Testis (tissue), 2 donors: ENCODE measurements at regions not wholly inside any gene's neighbourhood (a gene's known extent, or its start where the extent isn't known, plus 50 kb on each side); places are given as distances from the start of the nearest gene placed in this dataset.

Experiments used
- DNase-seq: peaks from one replicate; pipeline ENCODE4 v3.0.0-alpha.2; 2019
- H3K27ac ChIP-seq, 2 donors: fragments of 200-600 bp; sonication (generic); one replicate each; pipeline ENCODE4 v1.5.1; 2019
- H3K27me3 ChIP-seq: fragments of 200-600 bp; sonication (generic); one replicate; pipeline ENCODE4 v1.5.1; 2019
- H3K36me3 ChIP-seq: fragments of 200-600 bp; sonication (generic); one replicate; pipeline ENCODE4 v1.5.1; 2017; ENCODE audit warnings: low read depth; ENCODE audit errors: missing control alignments
- H3K4me1 ChIP-seq: fragments of 200-600 bp; sonication (generic); one replicate; pipeline ENCODE4 v1.5.1; 2019
- H3K4me3 ChIP-seq, 2 donors: fragments of 200-600 bp; sonication (generic); one replicate each; pipeline ENCODE4 v1.5.1; 2017 to 2019
- H3K9me3 ChIP-seq: fragments of 200-600 bp; sonication (generic); one replicate; pipeline ENCODE4 v1.5.1; 2017
- CTCF ChIP-seq, 3 experiments: fragments of 450-650 bp in 2 of 3; fragments of 200-600 bp in 1 of 3; sonication (generic) in 1 of 3; IDR thresholded peaks; one replicate each; pipeline ENCODE4 v1.5.1; 2016 to 2019; ENCODE audit warnings: antibody characterized with exemption in 3 of 3, mild to moderate bottlenecking in 2 of 3, moderate library complexity in 1 of 3
- POLR2A ChIP-seq: fragments of 450-650 bp; IDR thresholded peaks from one replicate; pipeline ENCODE4 v1.6.1; 2017; ENCODE audit warnings: antibody characterized with exemption, mild to moderate bottlenecking, moderate library complexity
- WGBS, 2 donors: methylation state at CpG; one replicate each; pipeline ENCODE4 v1.1.5; 2018; 5-methylcytosine and 5-hydroxymethylcytosine counted together
- intact Hi-C: fragments of 100-400 bp; cut with DNase I; formaldehyde crosslinking; loops from one replicate; pipeline ENCODE4 v1.15.1; 2023; ENCODE audit warnings: low total_unique reads

- Histone ChIP-seq H3K4me3 (no peak overlapping the region), H3K36me3 (no peaks in the 10 kb centered on the region), H3K27me3 (no peaks in the 10 kb centered on the region), H3K27ac (no peak overlapping the region), H3K9me3 (no peaks in the 10 kb centered on the region), H3K4me1 (no peaks in the 10 kb centered on the region)
- 57 to 69% methylated on average over 5 of the region's 5 CpGs for WGBS, 2 donors
- no peak for TF ChIP-seq CTCF (IDR thresholded peaks at IDR 0.05)
- TF ChIP-seq POLR2A, result no peak
- intact Hi-C loops, result no loop called here
- DNase-seq, result no peak
Measured at GRCh38 chr13:37338726-37339385, 233.4 kb upstream of the CSNK1A1L start.

GRCh38 chr13:37326334-37326733 is 220.9 kb upstream of the CSNK1A1L start:
- Histone ChIP-seq H3K4me3 (no peak overlapping the region), H3K36me3 (no peaks in the 10 kb centered on the region), H3K4me1 (no peaks in the 10 kb centered on the region), H3K27me3 (no peaks in the 10 kb centered on the region), H3K27ac (no peak overlapping the region), H3K9me3 (no peaks in the 10 kb centered on the region)
- intact Hi-C loops, result no loop called here
- 73 to 74% methylated on average over 2 of the region's 2 CpGs for WGBS, 2 donors
- TF ChIP-seq CTCF (IDR thresholded peaks at IDR 0.05) (no peak), POLR2A (no peak)
- no peak for DNase-seq

- no peaks in the 10 kb centered on the region for H3K36me3 ChIP-seq
- no peak overlapping the region for H3K4me3 ChIP-seq
- TF ChIP-seq CTCF (IDR thresholded peaks at IDR 0.05) (no peak), POLR2A (no peak)
- no peaks in the 10 kb centered on the region for H3K27me3 ChIP-seq
- intact Hi-C loops, result no loop called here
- DNase-seq, result no peak
- H3K9me3 ChIP-seq, result no peaks in the 10 kb centered on the region
- H3K4me1 ChIP-seq, result no peaks in the 10 kb centered on the region
- H3K27ac ChIP-seq, result no peak overlapping the region
Measured at GRCh38 chr13:37319031-37319443, 213.6 kb upstream of the CSNK1A1L start.

- TF ChIP-seq POLR2A (no peak), CTCF (IDR thresholded peaks at IDR 0.05) (no peak)
- intact Hi-C loops, result no loop called here
- H3K4me1 ChIP-seq, result no peaks in the 10 kb centered on the region
Measured at GRCh38 chr13:37316935-37317334, 211.5 kb upstream of the CSNK1A1L start.

GRCh38 chr13:37313372-37313771 is 207.9 kb upstream of the CSNK1A1L start:
- 71 to 84% methylated on average over 2 of the region's 2 CpGs for WGBS, 2 donors
- TF ChIP-seq POLR2A, result no peak
- TF ChIP-seq CTCF (IDR thresholded peaks at IDR 0.05), result no peak
- Histone ChIP-seq H3K9me3 (no peaks in the 10 kb centered on the region), H3K27ac (no peak overlapping the region), H3K4me1 (no peaks in the 10 kb centered on the region), H3K36me3 (no peaks in the 10 kb centered on the region), H3K27me3 (no peaks in the 10 kb centered on the region), H3K4me3 (no peak overlapping the region)
- DNase-seq, result no peak
- intact Hi-C loops, result no loop called here

More at GRCh38 chr13:37316935-37317334, 211.5 kb upstream of the CSNK1A1L start:
- no peak for DNase-seq
- Histone ChIP-seq H3K4me3 (no peak overlapping the region), H3K27ac (no peak overlapping the region), H3K36me3 (no peaks in the 10 kb centered on the region), H3K9me3 (no peaks in the 10 kb centered on the region), H3K27me3 (no peaks in the 10 kb centered on the region)
- WGBS, 2 donors, result 88 to 94% methylated on average over 6 of the region's 6 CpGs
